GM13976 (cell line): ENCODE measurements at regions not wholly inside any gene's neighbourhood (a gene's known extent, or its start where the extent isn't known, plus 50 kb on each side); places are given as distances from the start of the nearest gene placed in this dataset.

Experiments
- DNase-seq: peaks from one replicate; pipeline ENCODE4 v3.0.0; 2012; ENCODE audit warnings: low spot score
- CTCF ChIP-seq: IDR thresholded peaks from 2 replicates; pipeline ENCODE4 v1.5.1; 2012; ENCODE audit warnings: borderline replicate concordance, mild to moderate bottlenecking; ENCODE audit not compliant: insufficient read depth; ENCODE audit errors: extremely low read depth, missing control alignments, control extremely low read depth
- in situ Hi-C: fragments of 300-500 bp; cut with MboI; formaldehyde crosslinking; loops from one replicate; pipeline ENCODE4 v1.12.0; 2022; ENCODE audit warnings: low sequenced_read_pairs, mixed read lengths, inconsistent platforms; ENCODE audit not compliant: unreplicated experiment

- no peak for DNase-seq
- no peak for TF ChIP-seq CTCF
- in situ Hi-C loops, result no loop called here
These were observed 1660.8 kb upstream of the ACO1 start for GRCh38 chr9:30723656-30724055.

DNA sequence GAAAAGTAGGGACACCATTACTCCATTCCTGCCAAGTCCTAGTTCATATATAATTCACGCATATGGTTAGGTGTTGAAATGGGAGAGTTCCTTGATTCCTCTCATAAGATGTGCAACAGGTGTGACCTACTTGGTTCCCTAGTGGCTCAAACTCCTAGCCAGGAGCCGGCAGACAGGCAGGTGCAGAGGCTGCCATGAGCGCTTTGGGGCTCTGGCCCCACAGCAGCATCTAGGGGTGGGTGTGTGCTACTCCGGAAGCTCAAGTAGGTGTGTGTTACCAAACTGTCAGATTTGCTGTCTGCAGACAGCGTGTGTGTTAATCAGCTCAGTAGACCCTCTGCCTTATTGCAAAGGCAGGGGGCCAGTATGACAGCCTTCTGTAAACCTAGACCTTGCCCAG, 1652.4 kb upstream of the ACO1 start:
- no peak for DNase-seq
- in situ Hi-C loops, result no loop called here
- TF ChIP-seq CTCF, result no peak

DNA sequence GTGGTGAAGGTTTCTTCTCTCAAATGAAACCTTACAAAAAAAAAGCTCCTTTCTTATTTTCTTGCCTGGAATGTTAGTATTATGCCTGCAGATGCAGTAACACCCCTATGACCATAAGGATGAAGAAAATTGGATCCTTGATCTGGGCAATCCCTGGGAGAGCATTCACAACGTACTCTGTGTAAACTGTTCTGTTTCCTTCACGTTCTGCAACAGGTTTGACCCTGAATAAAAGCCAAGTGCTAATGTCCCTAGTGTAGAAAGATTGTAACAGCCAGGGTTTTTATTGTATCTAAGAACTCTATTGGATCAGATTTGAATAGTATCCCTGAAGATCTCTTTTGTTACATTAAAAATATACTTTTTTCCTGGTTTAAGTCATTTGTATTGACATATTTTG, 1639.6 kb upstream of the ACO1 start:
- no peak for TF ChIP-seq CTCF
- DNase-seq, result no peak
- in situ Hi-C loops, result no loop called here

- in situ Hi-C loops, result no loop called here
- no peak for DNase-seq
- no peak for TF ChIP-seq CTCF
These were observed 1637.9 kb upstream of the ACO1 start for GRCh38 chr9:30746589-30746988.

DNA sequence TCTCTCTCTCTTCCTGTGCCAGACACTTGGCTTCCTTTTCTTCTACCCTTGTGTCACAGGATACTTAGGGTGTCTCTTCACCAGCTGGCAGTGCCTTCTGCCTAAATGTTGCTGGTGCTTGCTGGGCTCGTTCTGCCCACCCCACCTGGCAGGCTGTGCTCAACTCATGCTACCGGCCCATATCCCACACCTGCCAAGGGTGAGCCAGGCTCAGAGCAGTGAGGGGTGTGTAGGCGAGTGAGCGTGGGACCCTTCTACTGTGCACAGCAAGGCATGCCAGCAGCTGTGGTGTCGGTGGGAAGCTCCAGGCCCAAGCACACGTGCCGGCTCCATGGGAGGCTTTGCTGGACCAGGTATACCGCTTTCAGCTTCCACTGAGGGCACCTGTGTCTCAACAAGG, 1626.7 kb upstream of the ACO1 start:
- TF ChIP-seq CTCF, result no peak
- no peak for DNase-seq
- in situ Hi-C loops, result no loop called here

GRCh38 chr9:30758726-30759446, 1625.6 kb upstream of the ACO1 start:
- no peak for DNase-seq
- in situ Hi-C loops, result no loop called here
- no peak for TF ChIP-seq CTCF
